Stomach (tissue), 8 donors: ENCODE measurements at regions not wholly inside any gene's neighbourhood (a gene's known extent, or its start where the extent isn't known, plus 50 kb on each side); places are given as distances from the start of the nearest gene placed in this dataset.
A peak's percentile ranks its signal among the peaks of the same experiment; 100 is the strongest.

Experiments used
- DNase-seq, 2 donors: peaks; one replicate each; pipeline versions ENCODE4 v3.0.0 to v3.0.0-alpha.2; 2013 to 2019
- H3K27ac ChIP-seq, 5 donors: fragments of 200-600 bp in 4 of 5; sonication (generic) in 4 of 5; one replicate each; pipeline ENCODE4 v1.5.1; 2013 to 2019; ENCODE audit warnings: mild to moderate bottlenecking in 1 of 5, moderate library complexity in 1 of 5
- H3K27me3 ChIP-seq, 3 donors: fragments of 200-600 bp; sonication (generic); one replicate each; pipeline ENCODE4 v1.5.1; 2017 to 2019; ENCODE audit warnings: mixed run types in 1 of 3
- H3K36me3 ChIP-seq, 4 donors: fragments of 200-600 bp; sonication (generic); 1 replicate in 3 of 4; 2 replicates in 1 of 4; pipeline ENCODE4 v1.5.1; 2016 to 2019
- H3K4me1 ChIP-seq, 4 donors: fragments of 200-600 bp; sonication (generic); one replicate each; pipeline ENCODE4 v1.5.1; 2016 to 2019
- H3K4me3 ChIP-seq, 4 donors: fragments of 200-600 bp; sonication (generic) in 3 of 4; one replicate each; pipeline ENCODE4 v1.5.1; 2016 to 2019; ENCODE audit warnings: mild to moderate bottlenecking in 1 of 4
- H3K9me3 ChIP-seq, 4 donors: fragments of 200-600 bp; sonication (generic); one replicate each; pipeline ENCODE4 v1.5.1; 2016 to 2019
- EP300 ChIP-seq: sonication (generic); formaldehyde crosslinking; IDR thresholded peaks from one replicate; pipeline ENCODE4 v1.6.1; 2017; ENCODE audit warnings: antibody characterized with exemption
- POLR2A ChIP-seq, 4 donors: fragments of 450-650 bp; IDR thresholded peaks; one replicate each; pipeline ENCODE4 v1.6.1; 2016; ENCODE audit warnings: antibody characterized with exemption in 4 of 4, control low read depth in 2 of 4, mild to moderate bottlenecking in 1 of 4, moderate library complexity in 1 of 4
- POLR2AphosphoS5 ChIP-seq, 3 donors: sonication (generic); formaldehyde crosslinking; IDR thresholded peaks; one replicate each; pipeline ENCODE4 v1.6.1; 2016; ENCODE audit warnings: antibody characterized with exemption in 3 of 3
- WGBS, 5 donors: extraction: QIAGEN DNeasy Blood & Tissue Kit in 3 of 5; methylation state at CpG; one replicate each; pipeline versions ENCODE4 v1.1.5 to v1.1.7; 2013 to 2018; 5-methylcytosine and 5-hydroxymethylcytosine counted together
- intact Hi-C: fragments of 100-400 bp; cut with DNase I; formaldehyde crosslinking; loops from one replicate; pipeline ENCODE4 v1.15.1; 2023; ENCODE audit warnings: low total_unique reads
- TF ChIP-seq, protein P1 (sequence below), 7 experiments: fragments of 450-650 bp in 4 of 7; fragments of 200-600 bp in 3 of 7; sonication (generic) in 3 of 7; IDR thresholded peaks; one replicate each; pipeline ENCODE4 v1.5.1; 2016 to 2019; ENCODE audit warnings: antibody characterized with exemption in 7 of 7, control low read depth in 2 of 7, mild to moderate bottlenecking in 1 of 7
- donor health status: healthy with polysubstance abuse.
- donor health status: Bipolar disorder and iron deficiency.
- donor health status: healthy.

GRCh38 chr2:12606472-12607000 lies 110.2 kb upstream of the TRIB2 start:
- TF ChIP-seq, protein P1, sequence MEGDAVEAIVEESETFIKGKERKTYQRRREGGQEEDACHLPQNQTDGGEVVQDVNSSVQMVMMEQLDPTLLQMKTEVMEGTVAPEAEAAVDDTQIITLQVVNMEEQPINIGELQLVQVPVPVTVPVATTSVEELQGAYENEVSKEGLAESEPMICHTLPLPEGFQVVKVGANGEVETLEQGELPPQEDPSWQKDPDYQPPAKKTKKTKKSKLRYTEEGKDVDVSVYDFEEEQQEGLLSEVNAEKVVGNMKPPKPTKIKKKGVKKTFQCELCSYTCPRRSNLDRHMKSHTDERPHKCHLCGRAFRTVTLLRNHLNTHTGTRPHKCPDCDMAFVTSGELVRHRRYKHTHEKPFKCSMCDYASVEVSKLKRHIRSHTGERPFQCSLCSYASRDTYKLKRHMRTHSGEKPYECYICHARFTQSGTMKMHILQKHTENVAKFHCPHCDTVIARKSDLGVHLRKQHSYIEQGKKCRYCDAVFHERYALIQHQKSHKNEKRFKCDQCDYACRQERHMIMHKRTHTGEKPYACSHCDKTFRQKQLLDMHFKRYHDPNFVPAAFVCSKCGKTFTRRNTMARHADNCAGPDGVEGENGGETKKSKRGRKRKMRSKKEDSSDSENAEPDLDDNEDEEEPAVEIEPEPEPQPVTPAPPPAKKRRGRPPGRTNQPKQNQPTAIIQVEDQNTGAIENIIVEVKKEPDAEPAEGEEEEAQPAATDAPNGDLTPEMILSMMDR (IDR thresholded peaks at IDR 0.05), result no peak
- no peak for TF ChIP-seq POLR2A (IDR thresholded peaks at IDR 0.05)
- no peak for TF ChIP-seq POLR2AphosphoS5 (IDR thresholded peaks at IDR 0.05)
- TF ChIP-seq EP300, result no peak
- H3K27ac ChIP-seq, result no peak overlapping the region
- intact Hi-C loops, result no loop called here
- no peaks in the 10 kb centered on the region for H3K9me3 ChIP-seq
- H3K36me3 ChIP-seq, result no peaks in the 10 kb centered on the region
- DNase-seq, result peak in 1 of 2 donors; percentile 54
- no peak overlapping the region for H3K4me3 ChIP-seq
- H3K4me1 ChIP-seq, result peaks cover 0 to 16% (median 6%) of the 10 kb centered on the region in 4 donors
- 45 to 62% (median 46%) methylated on average over 5 of the region's 5 CpGs for WGBS, 5 donors
- H3K27me3 ChIP-seq, result no peaks in the 10 kb centered on the region

DNA sequence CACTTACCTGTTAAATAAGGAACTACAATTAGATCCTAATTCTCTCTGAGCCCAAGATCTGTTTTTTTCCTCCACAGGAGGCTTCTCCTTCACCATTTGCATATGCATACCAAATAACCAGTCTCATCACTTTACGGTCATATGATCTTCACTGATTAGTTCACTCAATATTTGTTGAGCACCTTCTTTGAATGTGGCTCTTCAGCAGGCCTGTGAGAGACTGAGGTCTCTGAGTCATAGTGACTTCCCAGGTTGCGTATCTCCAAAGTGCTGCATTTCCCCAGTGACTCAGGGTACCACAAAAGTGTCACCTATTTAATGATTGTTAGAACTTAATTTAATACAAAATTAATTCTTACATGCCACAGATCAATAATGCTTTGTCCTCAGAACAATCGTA lies 108.8 kb upstream of the TRIB2 start:
- DNase-seq, result no peak
- H3K4me3 ChIP-seq, result no peak overlapping the region
- no peak for TF ChIP-seq POLR2AphosphoS5 (IDR thresholded peaks at IDR 0.05)
- no peak for TF ChIP-seq POLR2A (IDR thresholded peaks at IDR 0.05)
- TF ChIP-seq, protein P1 (IDR thresholded peaks at IDR 0.05), result no peak
- no peak for TF ChIP-seq EP300
- intact Hi-C loops, result no loop called here
- peaks cover 0 to 20% (median 6%) of the 10 kb centered on the region in 4 donors for H3K4me1 ChIP-seq
- WGBS, 5 donors, result 88 to 94% (median 91%) methylated on average over 3 of the region's 3 CpGs
- H3K27ac ChIP-seq, result no peak overlapping the region
- H3K36me3 ChIP-seq, result no peaks in the 10 kb centered on the region
- no peaks in the 10 kb centered on the region for H3K9me3 ChIP-seq
- H3K27me3 ChIP-seq, result no peaks in the 10 kb centered on the region

DNA sequence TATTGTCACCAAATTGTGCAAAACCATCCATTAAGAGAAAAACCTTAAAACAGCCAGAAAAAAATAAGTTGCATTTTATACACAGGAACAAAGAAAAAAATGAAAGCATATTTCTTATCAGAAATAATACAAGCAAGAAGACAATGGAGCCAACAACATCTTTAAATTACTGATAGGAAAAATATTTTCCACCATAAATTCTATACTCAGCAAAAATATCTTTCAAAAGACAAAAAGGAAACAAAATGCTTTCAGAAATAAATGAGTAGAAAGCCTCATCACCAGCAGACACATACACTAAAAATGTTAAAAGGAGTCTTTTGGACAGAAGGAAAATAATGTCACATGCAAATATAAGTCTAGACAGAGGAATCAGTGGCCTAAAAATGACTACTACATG lies 106.4 kb upstream of the TRIB2 start:
- TF ChIP-seq EP300 (no peak), POLR2AphosphoS5 (IDR thresholded peaks at IDR 0.05) (no peak)
- TF ChIP-seq, protein P1 (IDR thresholded peaks at IDR 0.05), result no peak
- no peaks in the 10 kb centered on the region for H3K9me3 ChIP-seq
- no peak overlapping the region for H3K27ac ChIP-seq
- no peak overlapping the region for H3K4me3 ChIP-seq
- H3K4me1 ChIP-seq, result peaks cover 0 to 25% (median 10%) of the 10 kb centered on the region in 4 donors
- H3K27me3 ChIP-seq, result no peaks in the 10 kb centered on the region
- intact Hi-C loops, result no loop called here
- H3K36me3 ChIP-seq, result no peaks in the 10 kb centered on the region
- DNase-seq, result no peak

GRCh38 chr2:12612168-12612567 lies 104.6 kb upstream of the TRIB2 start:
- TF ChIP-seq POLR2AphosphoS5 (IDR thresholded peaks at IDR 0.05) (no peak), EP300 (no peak), POLR2A (IDR thresholded peaks at IDR 0.05) (no peak)
- TF ChIP-seq, protein P1 (IDR thresholded peaks at IDR 0.05), result no peak
- 63 to 82% (median 79%) methylated on average over 2 of the region's 2 CpGs for WGBS, 5 donors

More at GRCh38 chr2:12612168-12612567, 104.6 kb upstream of the TRIB2 start:
- intact Hi-C loops, result no loop called here
- H3K9me3 ChIP-seq, result no peaks in the 10 kb centered on the region
- H3K36me3 ChIP-seq, result no peaks in the 10 kb centered on the region
- H3K4me3 ChIP-seq, result no peak overlapping the region
- H3K27me3 ChIP-seq, result no peaks in the 10 kb centered on the region
- DNase-seq, result no peak
- peaks cover 0 to 11% (median 4%) of the 10 kb centered on the region in 4 donors for H3K4me1 ChIP-seq
- H3K27ac ChIP-seq, result no peak overlapping the region
